Stimulated activated naive B cell treated with anti-CD40 and anti-IgM and Interleukin-4, amounts not matched to agents 10 μg/mL and 1 μg/mL and 100 μg/mL, for 72 hours (primary cell): ENCODE measurements at regions not wholly inside any gene's neighbourhood (a gene's known extent, or its start where the extent isn't known, plus 50 kb on each side); places are given as distances from the start of the nearest gene placed in this dataset.
"Not testable (repeated sequence)": the region's sequence is repeated elsewhere in the genome, so short reads cannot be mapped to it uniquely, and the experiment has no call there.

Experiments
- ATAC-seq, 2 donors: fragments of 150-1000 bp; cut with Tn5 transposase; replicated peaks; 2 replicates each; pipeline ENCODE4 v1.10.0; 2021; ENCODE audit warnings: moderate library complexity in 1 of 2
- DNase-seq: peaks from one replicate; pipeline ENCODE4 v3.0.0; 2021
- H3K27ac Mint-ChIP-seq: one replicate; pipeline ENCODE4 v1.8.0; 2022; ENCODE audit warnings: mild to moderate bottlenecking, mixed read lengths
- H3K27me3 Mint-ChIP-seq, 2 donors: one replicate each; pipeline ENCODE4 v1.8.0; 2022; ENCODE audit warnings: mixed read lengths in 2 of 2
- H3K36me3 Mint-ChIP-seq, 2 donors: one replicate each; pipeline ENCODE4 v1.8.0; 2022; ENCODE audit warnings: mixed read lengths in 2 of 2, mild to moderate bottlenecking in 1 of 2
- H3K4me1 Mint-ChIP-seq, 2 donors: one replicate each; pipeline ENCODE4 v1.8.0; 2022; ENCODE audit warnings: mixed read lengths in 2 of 2, mild to moderate bottlenecking in 1 of 2
- H3K4me3 Mint-ChIP-seq, 2 donors: one replicate each; pipeline ENCODE4 v1.8.0; 2022; ENCODE audit warnings: mild to moderate bottlenecking in 2 of 2, mixed read lengths in 2 of 2, moderate library complexity in 1 of 2
- H3K9me3 Mint-ChIP-seq, 2 donors: one replicate each; pipeline ENCODE4 v1.8.0; 2022; ENCODE audit warnings: mixed read lengths in 2 of 2, mild to moderate bottlenecking in 1 of 2

DNA sequence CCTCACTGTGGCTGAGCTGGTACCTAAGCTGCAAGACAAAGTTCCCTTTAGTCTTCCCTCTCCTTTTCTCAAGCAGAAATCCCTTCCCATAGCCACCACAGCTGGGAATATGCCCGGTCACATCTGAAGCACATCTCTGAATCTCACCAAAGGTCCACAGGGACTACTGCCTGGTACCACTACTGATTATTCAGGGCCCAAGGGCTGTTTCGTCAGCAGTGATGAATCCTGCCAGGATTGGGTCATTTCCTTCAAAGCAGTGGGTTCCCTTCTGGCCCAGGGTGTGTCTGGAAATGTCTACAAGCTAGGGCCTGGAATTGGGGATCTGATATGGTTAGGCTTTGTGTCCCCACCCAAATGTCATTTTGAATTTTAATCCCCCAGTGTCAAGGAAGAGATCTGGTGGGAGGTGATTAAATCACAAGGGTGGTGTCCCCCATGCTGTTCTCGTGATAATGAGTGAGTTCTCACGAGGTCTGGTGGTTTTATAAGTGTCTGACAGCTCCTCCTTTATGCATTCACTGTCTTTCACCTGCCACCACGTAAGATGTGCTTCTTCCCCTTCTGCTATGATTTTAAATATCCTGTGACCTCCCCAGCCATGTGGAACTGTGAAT lies 83.2 kb upstream of the FST start:
- H3K9me3 Mint-ChIP-seq: no peaks in the 10 kb centered on the region
- no peak overlapping the region for H3K27ac Mint-ChIP-seq
- ATAC-seq: no peak
- H3K4me1 Mint-ChIP-seq: no peaks in the 10 kb centered on the region
- H3K27me3 Mint-ChIP-seq: peaks cover 10 to 15% of the 10 kb centered on the region in 2 donors
- no peak for DNase-seq
- no peaks in the 10 kb centered on the region for H3K36me3 Mint-ChIP-seq
- H3K4me3 Mint-ChIP-seq: no peak overlapping the region

- no peak for DNase-seq
- ATAC-seq: no peak
- no peaks in the 10 kb centered on the region for H3K4me1 Mint-ChIP-seq
- no peaks in the 10 kb centered on the region for H3K36me3 Mint-ChIP-seq
- no peak overlapping the region for H3K4me3 Mint-ChIP-seq
- peaks cover 12 to 15% of the 10 kb centered on the region in 2 donors for H3K27me3 Mint-ChIP-seq
- no peaks in the 10 kb centered on the region for H3K9me3 Mint-ChIP-seq
- H3K27ac Mint-ChIP-seq: no peak overlapping the region
Measured at GRCh38 chr5:53397845-53398244, 82.6 kb upstream of the FST start.

DNA sequence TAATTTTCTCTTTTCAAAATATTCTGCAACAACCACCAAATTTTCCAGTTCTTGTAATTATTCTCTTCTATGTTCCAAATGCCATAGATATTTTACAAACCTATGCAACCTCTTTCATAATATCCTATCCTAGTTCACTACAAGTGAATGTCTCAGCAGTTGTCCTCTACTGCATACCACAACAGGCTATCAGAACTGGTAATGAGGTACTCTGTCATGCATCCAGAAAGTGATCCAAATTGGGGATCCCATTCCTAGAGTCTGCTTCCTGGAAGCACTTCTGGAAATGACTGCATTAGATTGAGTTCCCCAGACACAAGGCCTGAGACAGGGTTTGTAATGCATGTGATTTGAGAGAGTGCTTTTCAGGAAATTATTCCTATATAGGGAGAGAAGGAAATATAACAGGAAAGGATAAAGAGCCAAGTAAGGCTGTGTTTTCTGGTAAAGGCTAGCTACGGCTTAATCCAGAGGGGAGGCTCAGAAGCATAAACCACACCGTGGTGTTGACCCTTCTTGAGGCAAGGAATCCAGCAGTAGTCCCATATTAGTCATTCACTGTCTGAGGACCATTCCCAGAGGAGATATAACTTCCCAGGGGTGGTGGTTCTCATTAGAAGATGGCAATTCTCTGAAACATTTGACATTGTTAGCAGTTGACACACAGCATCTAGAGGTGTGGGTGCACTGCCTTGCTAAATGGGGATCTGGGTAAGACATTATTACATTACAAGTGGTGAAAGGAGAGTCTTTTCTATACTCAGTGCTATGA lies 80.3 kb upstream of the FST start:
- Mint-ChIP-seq H3K9me3 (no peaks in the 10 kb centered on the region), H3K27ac (no peak overlapping the region)
- ATAC-seq: no peak

DNA sequence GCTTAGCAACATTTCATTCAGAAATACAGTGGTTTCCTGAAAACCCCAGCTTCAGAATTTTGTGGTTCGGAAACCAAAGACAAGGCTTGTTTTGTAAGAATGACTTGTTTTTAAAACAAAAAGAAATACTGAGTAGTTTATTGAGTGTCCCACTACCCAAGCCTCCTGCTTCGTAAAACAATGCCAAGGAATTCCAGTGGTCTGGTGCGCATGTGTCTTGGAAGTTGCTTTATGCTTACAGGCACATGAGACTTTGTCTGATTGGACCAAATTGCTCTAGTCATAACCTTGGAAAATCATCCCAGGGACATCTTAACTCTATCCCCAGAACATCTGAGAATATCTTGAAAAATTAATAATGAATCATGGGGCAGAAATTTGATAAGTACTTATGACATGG lies 77.1 kb upstream of the FST start:
- Mint-ChIP-seq H3K9me3 (no peaks in the 10 kb centered on the region), H3K36me3 (no peaks in the 10 kb centered on the region), H3K4me1 (no peaks in the 10 kb centered on the region), H3K4me3 (no peak overlapping the region), H3K27me3 (peaks cover 6% of the 10 kb centered on the region in 2 donors), H3K27ac (no peak overlapping the region)
- DNase-seq: no peak
- no peak for ATAC-seq

More for the DNA sequence above, 80.3 kb upstream of the FST start:
- no peak overlapping the region for H3K4me3 Mint-ChIP-seq
- H3K36me3 Mint-ChIP-seq: no peaks in the 10 kb centered on the region
- no peak for DNase-seq
- H3K27me3 Mint-ChIP-seq: peaks cover 10 to 12% of the 10 kb centered on the region in 2 donors
- no peaks in the 10 kb centered on the region for H3K4me1 Mint-ChIP-seq

GRCh38 chr5:53403758-53404157 lies 76.7 kb upstream of the FST start:
- ATAC-seq (no peak), DNase-seq (no peak)
- no peak overlapping the region for H3K4me3 Mint-ChIP-seq
- no peaks in the 10 kb centered on the region for H3K36me3 Mint-ChIP-seq
- H3K9me3 Mint-ChIP-seq: no peaks in the 10 kb centered on the region
- no peaks in the 10 kb centered on the region for H3K4me1 Mint-ChIP-seq
- peaks cover 6% of the 10 kb centered on the region in 2 donors for H3K27me3 Mint-ChIP-seq
- no peak overlapping the region for H3K27ac Mint-ChIP-seq

GRCh38 chr5:53405396-53405795 lies 75.0 kb upstream of the FST start:
- Mint-ChIP-seq H3K9me3 (no peaks in the 10 kb centered on the region), H3K4me3 (no peak overlapping the region), H3K36me3 (no peaks in the 10 kb centered on the region), H3K4me1 (no peaks in the 10 kb centered on the region), H3K27me3 (peaks cover 0 to 6% of the 10 kb centered on the region in 2 donors), H3K27ac (no peak overlapping the region)
- no peak for DNase-seq
- ATAC-seq: no peak

GRCh38 chr5:53406630-53407316 lies 73.7 kb upstream of the FST start:
- peaks cover 0 to 6% of the 10 kb centered on the region in 2 donors for H3K27me3 Mint-ChIP-seq
- H3K9me3 Mint-ChIP-seq: no peaks in the 10 kb centered on the region
- DNase-seq: no peak
- no peak overlapping the region for H3K4me3 Mint-ChIP-seq
- ATAC-seq: no peak
- H3K36me3 Mint-ChIP-seq: no peaks in the 10 kb centered on the region
- H3K4me1 Mint-ChIP-seq: no peaks in the 10 kb centered on the region
- no peak overlapping the region for H3K27ac Mint-ChIP-seq

DNA sequence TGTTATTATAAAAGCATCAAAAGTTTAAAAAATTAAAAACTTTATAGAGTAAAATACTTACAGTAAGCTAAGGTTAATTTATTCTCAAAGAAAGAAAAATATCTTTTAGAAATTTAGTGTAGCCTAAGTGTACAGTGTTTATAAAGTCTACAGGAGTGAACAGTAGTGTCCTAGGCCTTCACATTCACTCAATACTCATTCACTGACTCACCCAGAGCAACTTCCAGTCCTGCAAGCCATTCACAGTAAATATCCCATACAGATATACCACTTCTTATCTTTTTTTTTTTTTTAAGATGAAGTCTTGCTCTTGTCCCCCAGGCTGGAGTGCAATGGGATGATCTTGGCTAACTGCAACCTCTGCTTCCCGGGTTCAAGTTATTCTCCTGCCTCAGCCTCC lies 73.1 kb upstream of the FST start:
- DNase-seq: no peak
- Mint-ChIP-seq H3K27me3 (peaks cover 0 to under 1% of the 10 kb centered on the region in 2 donors), H3K4me3 (no peak overlapping the region), H3K27ac (no peak overlapping the region), H3K4me1 (no peaks in the 10 kb centered on the region), H3K9me3 (no peaks in the 10 kb centered on the region), H3K36me3 (no peaks in the 10 kb centered on the region)
- ATAC-seq: no peak

DNA sequence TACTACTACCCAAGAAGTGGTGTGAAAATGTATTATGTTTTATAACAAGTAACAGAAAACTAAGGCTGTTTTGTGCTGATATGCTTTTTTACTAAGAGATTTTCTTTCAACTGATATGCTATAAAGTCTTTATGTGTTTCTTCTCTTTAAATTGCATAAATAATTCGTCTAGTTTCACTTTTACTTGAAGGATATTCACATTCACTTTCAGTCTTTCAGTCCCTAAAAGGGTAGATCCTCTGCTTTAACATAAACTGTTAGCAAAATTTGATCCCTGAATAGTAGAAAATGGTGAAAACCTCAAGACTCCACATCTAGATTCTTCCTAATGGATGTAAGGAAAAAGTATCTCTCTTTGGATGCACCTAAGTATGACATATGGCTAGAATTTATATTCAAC lies 69.0 kb upstream of the FST start:
- no peak for ATAC-seq
- H3K27me3 Mint-ChIP-seq: no peaks in the 10 kb centered on the region
- DNase-seq: no peak
- H3K4me1 Mint-ChIP-seq: peaks cover 0 to 2% of the 10 kb centered on the region in 2 donors
- peaks cover 0 to 3% of the 10 kb centered on the region in 2 donors for H3K9me3 Mint-ChIP-seq
- no peak overlapping the region for H3K4me3 Mint-ChIP-seq
- H3K36me3 Mint-ChIP-seq: no peaks in the 10 kb centered on the region
- H3K27ac Mint-ChIP-seq: no peak overlapping the region

GRCh38 chr5:53412499-53412898 lies 67.9 kb upstream of the FST start:
- DNase-seq, H3K27me3 Mint-ChIP-seq, H3K9me3 Mint-ChIP-seq, H3K36me3 Mint-ChIP-seq, H3K4me3 Mint-ChIP-seq, ATAC-seq, H3K27ac Mint-ChIP-seq, H3K4me1 Mint-ChIP-seq: not testable (repeated sequence)

GRCh38 chr5:53416144-53416738 lies 64.2 kb upstream of the FST start:
- Mint-ChIP-seq H3K27ac (no peak overlapping the region), H3K4me1 (peaks cover 0 to 2% of the 10 kb centered on the region in 2 donors), H3K9me3 (peaks cover 0 to 3% of the 10 kb centered on the region in 2 donors), H3K27me3 (peaks cover 0 to 4% of the 10 kb centered on the region in 2 donors), H3K36me3 (no peaks in the 10 kb centered on the region), H3K4me3 (no peak overlapping the region)
- DNase-seq (no peak), ATAC-seq (peak; percentile 41 to 73)

- peaks cover 0 to 4% of the 10 kb centered on the region in 2 donors for H3K27me3 Mint-ChIP-seq
- no peaks in the 10 kb centered on the region for H3K36me3 Mint-ChIP-seq
- H3K27ac Mint-ChIP-seq: no peak overlapping the region
- ATAC-seq: no peak
- no peak overlapping the region for H3K4me3 Mint-ChIP-seq
- DNase-seq: no peak
- H3K4me1 Mint-ChIP-seq: peaks cover 0 to 2% of the 10 kb centered on the region in 2 donors
- H3K9me3 Mint-ChIP-seq: peaks cover 0 to 3% of the 10 kb centered on the region in 2 donors
Measured at GRCh38 chr5:53418409-53418808, 62.0 kb upstream of the FST start.

GRCh38 chr5:53418826-53419658 lies 61.4 kb upstream of the FST start:
- peaks cover 0 to 2% of the 10 kb centered on the region in 2 donors for H3K4me1 Mint-ChIP-seq
- peaks cover 0 to under 1% of the 10 kb centered on the region in 2 donors for H3K9me3 Mint-ChIP-seq
- no peak overlapping the region for H3K27ac Mint-ChIP-seq
- DNase-seq (no peak), ATAC-seq (no peak)
- no peaks in the 10 kb centered on the region for H3K36me3 Mint-ChIP-seq
- H3K27me3 Mint-ChIP-seq: peaks cover under 1 to 7% of the 10 kb centered on the region in 2 donors
- no peak overlapping the region for H3K4me3 Mint-ChIP-seq

GRCh38 chr5:53422539-53422938 lies 57.9 kb upstream of the FST start:
- ATAC-seq (peak; percentile 63 to 83), DNase-seq (no peak)
- H3K4me3 Mint-ChIP-seq: no peak overlapping the region
- H3K27ac Mint-ChIP-seq: no peak overlapping the region
- H3K9me3 Mint-ChIP-seq: no peaks in the 10 kb centered on the region
- peaks cover 5 to 13% of the 10 kb centered on the region in 2 donors for H3K27me3 Mint-ChIP-seq
- H3K36me3 Mint-ChIP-seq: no peaks in the 10 kb centered on the region
- H3K4me1 Mint-ChIP-seq: no peaks in the 10 kb centered on the region
